WTC11 (cell line): ENCODE measurements at regions not wholly inside any gene's neighbourhood (a gene's known extent, or its start where the extent isn't known, plus 50 kb on each side); places are given as distances from the start of the nearest gene placed in this dataset.

Experiments
- ATAC-seq: fragments of 200-7000 bp; cut with Tn5 transposase; 2 replicates; pipeline ENCODE4 v1.10.0; 2021; ENCODE audit warnings: mild to moderate bottlenecking, moderate library complexity
- CTCF ChIA-PET: fragments of 300-600 bp; sonication (Branson Sonifier 250); formaldehyde crosslinking; loops from one replicate; lab custom pipeline; 2021; ENCODE audit warnings: antibody characterized with exemption; lab: Charles Lee
- POLR2A ChIA-PET: fragments of 350-600 bp; sonication (Branson Sonifier 250); formaldehyde crosslinking; loops from one replicate; lab custom pipeline; 2021; ENCODE audit warnings: antibody characterized with exemption; lab: Charles Lee
- DNase-seq: peaks from one replicate; pipeline ENCODE4 v3.0.0; 2021; ENCODE audit warnings: low spot score
- H3K27ac Mint-ChIP-seq: 2 replicates; pipeline ENCODE4 v1.8.0; 2021; ENCODE audit warnings: mixed read lengths
- H3K27me3 Mint-ChIP-seq: 2 replicates; pipeline ENCODE4 v1.8.0; 2021; ENCODE audit warnings: low read depth, mild to moderate bottlenecking, moderate library complexity, mixed read lengths
- H3K36me3 Mint-ChIP-seq: 2 replicates; pipeline ENCODE4 v1.8.0; 2021; ENCODE audit warnings: mixed read lengths
- H3K4me1 Mint-ChIP-seq: 2 replicates; pipeline ENCODE4 v1.8.0; 2022; ENCODE audit warnings: mixed read lengths
- H3K4me3 Mint-ChIP-seq: 2 replicates; pipeline ENCODE4 v1.8.0; 2021; ENCODE audit warnings: mild to moderate bottlenecking, moderate library complexity, mixed read lengths
- H3K9me3 Mint-ChIP-seq: 2 replicates; pipeline ENCODE4 v1.8.0; 2021; ENCODE audit warnings: mixed read lengths
- AR ChIP-seq: fragments of 250-450 bp; sonication (Bioruptor Pico); IDR thresholded peaks from 2 replicates; pipeline ENCODE4 v1.9.0; 2021; ENCODE audit warnings: mild to moderate bottlenecking
- CREM ChIP-seq: sonication (generic); formaldehyde crosslinking; IDR thresholded peaks from 2 replicates; pipeline ENCODE4 v1.8.1; 2022; ENCODE audit warnings: mild to moderate bottlenecking, missing genetic modification reagents, moderate library complexity
- ESRRA ChIP-seq: sonication (generic); formaldehyde crosslinking; IDR thresholded peaks from 2 replicates; pipeline ENCODE4 v1.8.1; 2022; ENCODE audit warnings: mild to moderate bottlenecking, missing genetic modification reagents, borderline replicate concordance
- FOXJ3 ChIP-seq: sonication (generic); formaldehyde crosslinking; IDR thresholded peaks from 2 replicates; pipeline ENCODE4 v1.9.0; 2021; ENCODE audit warnings: missing genetic modification reagents, mild to moderate bottlenecking, borderline replicate concordance
- FOXP1 ChIP-seq: sonication (generic); formaldehyde crosslinking; IDR thresholded peaks from 2 replicates; pipeline ENCODE4 v1.8.0; 2022; ENCODE audit warnings: missing genetic modification reagents, mild to moderate bottlenecking, moderate library complexity, borderline replicate concordance
- HMGA2 ChIP-seq: fragments of 250-450 bp; sonication (Bioruptor Pico); IDR thresholded peaks from 2 replicates; pipeline ENCODE4 v1.4.0; 2021; ENCODE audit warnings: mild to moderate bottlenecking, moderate library complexity
- HMGXB4 ChIP-seq: sonication (generic); formaldehyde crosslinking; IDR thresholded peaks from 2 replicates; pipeline ENCODE4 v1.8.1; 2023; ENCODE audit warnings: mild to moderate bottlenecking, moderate library complexity, missing genetic modification reagents
- IRF1 ChIP-seq: sonication (generic); formaldehyde crosslinking; IDR thresholded peaks from 2 replicates; pipeline ENCODE4 v1.8.0; 2023; ENCODE audit warnings: missing genetic modification reagents
- JUN ChIP-seq: sonication (generic); formaldehyde crosslinking; IDR thresholded peaks from 2 replicates; pipeline ENCODE4 v1.8.0; 2023; ENCODE audit warnings: mild to moderate bottlenecking, missing genetic modification reagents
- MLX ChIP-seq: sonication (generic); formaldehyde crosslinking; IDR thresholded peaks from 2 replicates; pipeline ENCODE4 v1.8.1; 2023; ENCODE audit warnings: mild to moderate bottlenecking, missing genetic modification reagents, moderate library complexity
- MYBL2 ChIP-seq: sonication (generic); formaldehyde crosslinking; IDR thresholded peaks from 2 replicates; pipeline ENCODE4 v1.8.1; 2023; ENCODE audit warnings: mild to moderate bottlenecking, moderate library complexity, missing genetic modification reagents
- NR1H2 ChIP-seq: sonication (generic); formaldehyde crosslinking; IDR thresholded peaks from 2 replicates; pipeline ENCODE4 v1.9.0; 2021; ENCODE audit warnings: mild to moderate bottlenecking, moderate library complexity, missing genetic modification reagents
- TCF7 ChIP-seq: sonication (generic); formaldehyde crosslinking; IDR thresholded peaks from 2 replicates; pipeline ENCODE4 v1.8.0; 2022; ENCODE audit warnings: mild to moderate bottlenecking, low read depth, missing genetic modification reagents, moderate library complexity
- TP53 ChIP-seq: sonication (generic); formaldehyde crosslinking; IDR thresholded peaks from 2 replicates; pipeline ENCODE4 v1.8.1; 2023; ENCODE audit warnings: mild to moderate bottlenecking, missing genetic modification reagents
- ZNF121 ChIP-seq: sonication (generic); formaldehyde crosslinking; IDR thresholded peaks from 2 replicates; pipeline ENCODE4 v1.8.0; 2023; ENCODE audit warnings: missing genetic modification reagents
- ZNF138 ChIP-seq: sonication (generic); formaldehyde crosslinking; conservative IDR thresholded peaks from 2 replicates; pipeline ENCODE4 v1.8.1; 2022; ENCODE audit warnings: mild to moderate bottlenecking, moderate library complexity, missing genetic modification reagents
- ZNF263 ChIP-seq: sonication (generic); formaldehyde crosslinking; IDR thresholded peaks from 2 replicates; pipeline ENCODE4 v1.8.1; 2022; ENCODE audit warnings: low read depth, mild to moderate bottlenecking, moderate library complexity, missing genetic modification reagents
- ZNF281 ChIP-seq: sonication (generic); formaldehyde crosslinking; IDR thresholded peaks from 2 replicates; pipeline ENCODE4 v1.8.0; 2023; ENCODE audit warnings: mild to moderate bottlenecking, missing genetic modification reagents
- TF ChIP-seq, protein P1 (sequence below): fragments of 250-450 bp; sonication (Bioruptor Pico); IDR thresholded peaks from 2 replicates; pipeline ENCODE4 v1.9.0; 2021; ENCODE audit warnings: moderate library complexity, mild to moderate bottlenecking, inconsistent platforms, borderline replicate concordance
- TF ChIP-seq, protein P2 (sequence below): sonication (generic); formaldehyde crosslinking; IDR thresholded peaks from 2 replicates; pipeline ENCODE4 v1.8.1; 2023; ENCODE audit warnings: mild to moderate bottlenecking, missing genetic modification reagents, moderate library complexity
- TF ChIP-seq, protein P3 (sequence below): sonication (generic); formaldehyde crosslinking; IDR thresholded peaks from 2 replicates; pipeline ENCODE4 v1.8.1; 2023; ENCODE audit warnings: mild to moderate bottlenecking, missing genetic modification reagents, borderline replicate concordance

DNA sequence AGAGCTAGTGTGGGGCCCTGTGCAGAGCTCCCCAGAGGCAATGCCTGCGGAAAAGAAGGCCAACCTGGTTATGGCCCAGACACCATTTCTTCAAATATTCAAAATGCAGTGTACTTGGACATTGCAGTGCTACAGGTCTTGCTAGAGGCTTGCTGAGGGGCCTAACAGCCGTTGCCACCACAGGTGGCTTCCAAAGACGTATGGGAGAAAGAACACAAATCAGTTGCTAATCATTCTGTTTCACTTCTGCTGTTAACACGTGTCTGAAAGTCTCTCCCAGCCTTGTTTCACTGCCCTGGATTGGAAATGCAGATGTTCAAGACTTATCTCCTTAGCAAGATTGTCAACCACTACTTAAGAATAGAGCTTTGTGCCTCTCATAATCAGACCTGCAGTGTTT is 925.9 kb downstream of the GALC start (continued):
- TF ChIP-seq ZNF281 (CRISPR knock-in tag) (no peak), ZNF263 (CRISPR knock-in tag) (no peak), TCF7 (CRISPR knock-in tag) (no peak), HMGXB4 (no peak), MLX (CRISPR knock-in tag) (no peak), FOXJ3 (CRISPR knock-in tag) (no peak)
- TF ChIP-seq, protein P1, sequence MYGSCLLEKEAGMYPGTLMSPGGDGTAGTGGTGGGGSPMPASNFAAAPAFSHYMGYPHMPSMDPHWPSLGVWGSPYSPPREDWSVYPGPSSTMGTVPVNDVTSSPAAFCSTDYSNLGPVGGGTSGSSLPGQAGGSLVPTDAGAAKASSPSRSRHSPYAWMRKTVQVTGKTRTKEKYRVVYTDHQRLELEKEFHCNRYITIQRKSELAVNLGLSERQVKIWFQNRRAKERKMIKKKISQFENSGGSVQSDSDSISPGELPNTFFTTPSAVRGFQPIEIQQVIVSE: no peak
- TF ChIP-seq, protein P2, sequence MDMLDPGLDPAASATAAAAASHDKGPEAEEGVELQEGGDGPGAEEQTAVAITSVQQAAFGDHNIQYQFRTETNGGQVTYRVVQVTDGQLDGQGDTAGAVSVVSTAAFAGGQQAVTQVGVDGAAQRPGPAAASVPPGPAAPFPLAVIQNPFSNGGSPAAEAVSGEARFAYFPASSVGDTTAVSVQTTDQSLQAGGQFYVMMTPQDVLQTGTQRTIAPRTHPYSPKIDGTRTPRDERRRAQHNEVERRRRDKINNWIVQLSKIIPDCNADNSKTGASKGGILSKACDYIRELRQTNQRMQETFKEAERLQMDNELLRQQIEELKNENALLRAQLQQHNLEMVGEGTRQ (CRISPR knock-in tag): no peak

DNA sequence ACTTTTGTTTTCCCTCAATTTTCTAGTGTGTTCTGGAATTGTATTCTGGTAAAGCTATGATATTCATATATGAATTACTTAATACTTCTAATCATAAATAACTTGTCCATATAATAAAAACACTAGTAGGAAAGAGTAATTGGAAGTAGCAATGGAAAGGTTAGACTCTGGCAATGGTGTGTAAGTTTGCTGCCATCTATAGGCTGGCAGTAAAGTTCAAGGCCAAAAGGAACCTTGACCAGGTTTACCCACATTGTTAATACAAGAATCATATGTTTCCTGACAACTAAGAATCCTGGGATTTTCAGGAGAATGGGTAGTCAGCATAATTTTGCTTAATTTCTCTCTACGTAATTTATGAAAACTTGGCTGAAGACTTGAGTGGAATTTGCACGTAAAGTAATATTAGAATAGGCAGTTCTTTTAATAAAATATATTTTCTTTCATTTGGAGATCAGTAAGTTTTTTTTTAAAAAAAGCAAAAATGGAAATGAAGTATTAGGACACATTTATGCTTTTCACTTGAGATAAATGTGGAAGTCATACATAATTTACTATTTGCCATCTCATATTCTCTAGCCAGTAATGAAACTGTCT is 926.7 kb downstream of the GALC start:
- no peaks in the 10 kb centered on the region for H3K9me3 Mint-ChIP-seq
- ChIA-PET CTCF (interaction anchor here (0.7 kb wide), 1 partner anchor 120 kb away, joined by 3 read pairs; no protein-coding TSS in a partner anchor), POLR2A (no interaction called here)
- no peak for TF ChIP-seq FOXP1 (CRISPR knock-in tag)
- TF ChIP-seq, protein P2 (CRISPR knock-in tag): no peak
- TF ChIP-seq ZNF138 (CRISPR knock-in tag): no peak
- TF ChIP-seq TP53: no peak
- no peak for TF ChIP-seq JUN (CRISPR knock-in tag)
- no peak for TF ChIP-seq ZNF121 (CRISPR knock-in tag)
- TF ChIP-seq IRF1: no peak
- no peak for TF ChIP-seq HMGA2 (CRISPR knock-in tag)
- no peak for TF ChIP-seq NR1H2
- no peak for TF ChIP-seq CREM (CRISPR knock-in tag)
- TF ChIP-seq AR (CRISPR knock-in tag): no peak
- TF ChIP-seq, protein P3, sequence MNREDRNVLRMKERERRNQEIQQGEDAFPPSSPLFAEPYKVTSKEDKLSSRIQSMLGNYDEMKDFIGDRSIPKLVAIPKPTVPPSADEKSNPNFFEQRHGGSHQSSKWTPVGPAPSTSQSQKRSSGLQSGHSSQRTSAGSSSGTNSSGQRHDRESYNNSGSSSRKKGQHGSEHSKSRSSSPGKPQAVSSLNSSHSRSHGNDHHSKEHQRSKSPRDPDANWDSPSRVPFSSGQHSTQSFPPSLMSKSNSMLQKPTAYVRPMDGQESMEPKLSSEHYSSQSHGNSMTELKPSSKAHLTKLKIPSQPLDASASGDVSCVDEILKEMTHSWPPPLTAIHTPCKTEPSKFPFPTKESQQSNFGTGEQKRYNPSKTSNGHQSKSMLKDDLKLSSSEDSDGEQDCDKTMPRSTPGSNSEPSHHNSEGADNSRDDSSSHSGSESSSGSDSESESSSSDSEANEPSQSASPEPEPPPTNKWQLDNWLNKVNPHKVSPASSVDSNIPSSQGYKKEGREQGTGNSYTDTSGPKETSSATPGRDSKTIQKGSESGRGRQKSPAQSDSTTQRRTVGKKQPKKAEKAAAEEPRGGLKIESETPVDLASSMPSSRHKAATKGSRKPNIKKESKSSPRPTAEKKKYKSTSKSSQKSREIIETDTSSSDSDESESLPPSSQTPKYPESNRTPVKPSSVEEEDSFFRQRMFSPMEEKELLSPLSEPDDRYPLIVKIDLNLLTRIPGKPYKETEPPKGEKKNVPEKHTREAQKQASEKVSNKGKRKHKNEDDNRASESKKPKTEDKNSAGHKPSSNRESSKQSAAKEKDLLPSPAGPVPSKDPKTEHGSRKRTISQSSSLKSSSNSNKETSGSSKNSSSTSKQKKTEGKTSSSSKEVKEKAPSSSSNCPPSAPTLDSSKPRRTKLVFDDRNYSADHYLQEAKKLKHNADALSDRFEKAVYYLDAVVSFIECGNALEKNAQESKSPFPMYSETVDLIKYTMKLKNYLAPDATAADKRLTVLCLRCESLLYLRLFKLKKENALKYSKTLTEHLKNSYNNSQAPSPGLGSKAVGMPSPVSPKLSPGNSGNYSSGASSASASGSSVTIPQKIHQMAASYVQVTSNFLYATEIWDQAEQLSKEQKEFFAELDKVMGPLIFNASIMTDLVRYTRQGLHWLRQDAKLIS: no peak
- TF ChIP-seq MYBL2 (CRISPR knock-in tag): no peak
- no peak for TF ChIP-seq ESRRA

More for the DNA sequence above, 926.7 kb downstream of the GALC start:
- Mint-ChIP-seq H3K27me3 (no peaks in the 10 kb centered on the region), H3K36me3 (no peaks in the 10 kb centered on the region), H3K27ac (no peak overlapping the region), H3K4me1 (peaks cover 6% of the 10 kb centered on the region; the same call in 1 of the 2 replicates), H3K4me3 (no peak overlapping the region)
- no peak for DNase-seq
- ATAC-seq: no peak
